ENCODE measurements at regions not wholly inside any gene's neighbourhood (a gene's known extent, or its start where the extent isn't known, plus 50 kb on each side); places are given as distances from the start of the nearest gene placed in this dataset.
"Not testable (repeated sequence)": the region's sequence is repeated elsewhere in the genome, so short reads cannot be mapped to it uniquely, and the experiment has no call there.

GRCh38 chr4:19583827-19584569 lies 667.7 kb upstream of the SLIT2 start:
- no peaks in the 10 kb centered on the region for H3K27me3 Mint-ChIP-seq (ENCODE audit: insufficient read depth)
- no peak for DNase-seq (ENCODE audit: low spot score)
- intact Hi-C loops (cut with micrococcal nuclease): no loop called here
- no peak overlapping the region for H3K4me3 Mint-ChIP-seq
- no peaks in the 10 kb centered on the region for H3K36me3 Mint-ChIP-seq (ENCODE audit: low read depth)
- no peak overlapping the region for H3K27ac Mint-ChIP-seq
- H3K4me1 Mint-ChIP-seq (ENCODE audit: low read depth): no peaks in the 10 kb centered on the region
- H3K9me3 Mint-ChIP-seq: peaks cover 6% of the 10 kb centered on the region

GRCh38 chr4:19580095-19580494 lies 671.6 kb upstream of the SLIT2 start:
- Mint-ChIP-seq H3K4me3 (no peak overlapping the region), H3K36me3 (ENCODE audit: low read depth) (no peaks in the 10 kb centered on the region), H3K27me3 (ENCODE audit: insufficient read depth) (no peaks in the 10 kb centered on the region), H3K9me3 (peaks cover 6% of the 10 kb centered on the region), H3K4me1 (ENCODE audit: low read depth) (no peaks in the 10 kb centered on the region), H3K27ac (no peak overlapping the region)
- DNase-seq (ENCODE audit: low spot score): no peak
- intact Hi-C loops (cut with micrococcal nuclease): no loop called here

- no peak overlapping the region for H3K27ac Mint-ChIP-seq
- DNase-seq (ENCODE audit: low spot score): no peak
- no peaks in the 10 kb centered on the region for H3K36me3 Mint-ChIP-seq (ENCODE audit: low read depth)
- intact Hi-C loops (cut with micrococcal nuclease): no loop called here
- H3K27me3 Mint-ChIP-seq (ENCODE audit: insufficient read depth): no peaks in the 10 kb centered on the region
- H3K4me3 Mint-ChIP-seq: no peak overlapping the region
- no peaks in the 10 kb centered on the region for H3K4me1 Mint-ChIP-seq (ENCODE audit: low read depth)
- H3K9me3 Mint-ChIP-seq: peaks cover 6% of the 10 kb centered on the region
Observed at GRCh38 chr4:19579608-19580007, 672.1 kb upstream of the SLIT2 start.

GRCh38 chr4:19577097-19577496 lies 674.6 kb upstream of the SLIT2 start:
- DNase-seq (ENCODE audit: low spot score): no peak
- Mint-ChIP-seq H3K27ac (no peak overlapping the region), H3K27me3 (ENCODE audit: insufficient read depth) (no peaks in the 10 kb centered on the region), H3K4me1 (ENCODE audit: low read depth) (no peaks in the 10 kb centered on the region), H3K4me3 (no peak overlapping the region), H3K9me3 (peaks cover 1% of the 10 kb centered on the region), H3K36me3 (ENCODE audit: low read depth) (no peaks in the 10 kb centered on the region)
- intact Hi-C loops (cut with micrococcal nuclease): no loop called here

- no peaks in the 10 kb centered on the region for H3K4me1 Mint-ChIP-seq (ENCODE audit: low read depth)
Observed at GRCh38 chr4:19575924-19576323, 675.8 kb upstream of the SLIT2 start.

GRCh38 chr4:19566041-19566440 lies 685.7 kb upstream of the SLIT2 start:
- Mint-ChIP-seq H3K36me3 (ENCODE audit: low read depth) (no peaks in the 10 kb centered on the region), H3K4me1 (ENCODE audit: low read depth) (no peaks in the 10 kb centered on the region), H3K9me3 (peaks cover 14% of the 10 kb centered on the region), H3K4me3 (no peak overlapping the region), H3K27me3 (ENCODE audit: insufficient read depth) (no peaks in the 10 kb centered on the region), H3K27ac (no peak overlapping the region)
- intact Hi-C loops (cut with micrococcal nuclease): no loop called here
- no peak for DNase-seq (ENCODE audit: low spot score)

More at GRCh38 chr4:19575924-19576323, 675.8 kb upstream of the SLIT2 start:
- Mint-ChIP-seq H3K9me3 (no peaks in the 10 kb centered on the region), H3K4me3 (no peak overlapping the region), H3K27ac (no peak overlapping the region), H3K36me3 (ENCODE audit: low read depth) (no peaks in the 10 kb centered on the region), H3K27me3 (ENCODE audit: insufficient read depth) (no peaks in the 10 kb centered on the region)
- DNase-seq (ENCODE audit: low spot score): no peak
- intact Hi-C loops (cut with micrococcal nuclease): no loop called here

- intact Hi-C loops (cut with micrococcal nuclease): no loop called here
- no peaks in the 10 kb centered on the region for H3K27me3 Mint-ChIP-seq (ENCODE audit: insufficient read depth)
- DNase-seq (ENCODE audit: low spot score): no peak
- H3K4me3 Mint-ChIP-seq: no peak overlapping the region
- H3K36me3 Mint-ChIP-seq (ENCODE audit: low read depth): no peaks in the 10 kb centered on the region
- H3K27ac Mint-ChIP-seq: no peak overlapping the region
- no peaks in the 10 kb centered on the region for H3K4me1 Mint-ChIP-seq (ENCODE audit: low read depth)
- peaks cover 17% of the 10 kb centered on the region for H3K9me3 Mint-ChIP-seq
Observed at GRCh38 chr4:19562456-19562855, 689.2 kb upstream of the SLIT2 start.

GRCh38 chr4:19557161-19557560 lies 694.5 kb upstream of the SLIT2 start:
- no peak for DNase-seq (ENCODE audit: low spot score)
- H3K27me3 Mint-ChIP-seq (ENCODE audit: insufficient read depth): no peaks in the 10 kb centered on the region

GRCh38 chr4:19556276-19556675 lies 695.4 kb upstream of the SLIT2 start:
- intact Hi-C loops (cut with micrococcal nuclease); H3K4me1 Mint-ChIP-seq (ENCODE audit: low read depth); H3K27me3 Mint-ChIP-seq (ENCODE audit: insufficient read depth); H3K36me3 Mint-ChIP-seq (ENCODE audit: low read depth); H3K4me3 Mint-ChIP-seq; H3K27ac Mint-ChIP-seq; DNase-seq (ENCODE audit: low spot score): not testable (repeated sequence)
- H3K9me3 Mint-ChIP-seq: peaks cover 23% of the 10 kb centered on the region

More at GRCh38 chr4:19557161-19557560, 694.5 kb upstream of the SLIT2 start:
- Mint-ChIP-seq H3K9me3 (peaks cover 23% of the 10 kb centered on the region), H3K36me3 (ENCODE audit: low read depth) (no peaks in the 10 kb centered on the region), H3K4me1 (ENCODE audit: low read depth) (no peaks in the 10 kb centered on the region), H3K27ac (no peak overlapping the region), H3K4me3 (no peak overlapping the region)
- intact Hi-C loops (cut with micrococcal nuclease): no loop called here

GRCh38 chr4:19547463-19547862 lies 704.2 kb upstream of the SLIT2 start:
- no peaks in the 10 kb centered on the region for H3K27me3 Mint-ChIP-seq (ENCODE audit: insufficient read depth)
- H3K9me3 Mint-ChIP-seq: peaks cover 12% of the 10 kb centered on the region
- H3K27ac Mint-ChIP-seq: no peak overlapping the region
- no peak for DNase-seq (ENCODE audit: low spot score)
- no peaks in the 10 kb centered on the region for H3K4me1 Mint-ChIP-seq (ENCODE audit: low read depth)
- H3K36me3 Mint-ChIP-seq (ENCODE audit: low read depth): no peaks in the 10 kb centered on the region
- intact Hi-C loops (cut with micrococcal nuclease): no loop called here
- no peak overlapping the region for H3K4me3 Mint-ChIP-seq

- DNase-seq (ENCODE audit: low spot score): no peak
- H3K4me3 Mint-ChIP-seq: no peak overlapping the region
- no peaks in the 10 kb centered on the region for H3K27me3 Mint-ChIP-seq (ENCODE audit: insufficient read depth)
- intact Hi-C loops (cut with micrococcal nuclease): no loop called here
- no peak overlapping the region for H3K27ac Mint-ChIP-seq
- no peaks in the 10 kb centered on the region for H3K36me3 Mint-ChIP-seq (ENCODE audit: low read depth)
- no peaks in the 10 kb centered on the region for H3K4me1 Mint-ChIP-seq (ENCODE audit: low read depth)
- peaks cover 8% of the 10 kb centered on the region for H3K9me3 Mint-ChIP-seq
Observed at GRCh38 chr4:19544446-19545125, 707.1 kb upstream of the SLIT2 start.

- no peaks in the 10 kb centered on the region for H3K4me1 Mint-ChIP-seq (ENCODE audit: low read depth)
- no peaks in the 10 kb centered on the region for H3K27me3 Mint-ChIP-seq (ENCODE audit: insufficient read depth)
- H3K27ac Mint-ChIP-seq: no peak overlapping the region
- no peak for DNase-seq (ENCODE audit: low spot score)
- H3K9me3 Mint-ChIP-seq: no peaks in the 10 kb centered on the region
- H3K36me3 Mint-ChIP-seq (ENCODE audit: low read depth): no peaks in the 10 kb centered on the region
- no peak overlapping the region for H3K4me3 Mint-ChIP-seq
- intact Hi-C loops (cut with micrococcal nuclease): no loop called here
Observed at GRCh38 chr4:19540859-19541540, 710.7 kb upstream of the SLIT2 start.

- Mint-ChIP-seq H3K27ac (no peak overlapping the region), H3K9me3 (no peaks in the 10 kb centered on the region), H3K27me3 (ENCODE audit: insufficient read depth) (no peaks in the 10 kb centered on the region), H3K36me3 (ENCODE audit: low read depth) (no peaks in the 10 kb centered on the region), H3K4me1 (ENCODE audit: low read depth) (no peaks in the 10 kb centered on the region), H3K4me3 (no peak overlapping the region)
- no peak for DNase-seq (ENCODE audit: low spot score)
- intact Hi-C loops (cut with micrococcal nuclease): no loop called here
Observed at GRCh38 chr4:19539201-19539600, 712.5 kb upstream of the SLIT2 start.

All from activated T-helper 1 cell treated with anti-CD3 and anti-CD28 coated beads, Interleukin-12 subunit alpha, Interleukin-12 subunit beta, Interleukin-2, Interleukin-4 antibody, amounts not matched to agents 30 ng/mL and 10 ng/mL and 1 ng/mL, durations not matched to agents 14 hours and 24 hours and 36 hours (primary cell).